OCI-LY1 (cell line): ENCODE measurements at regions not wholly inside any gene's neighbourhood (a gene's known extent, or its start where the extent isn't known, plus 50 kb on each side); places are given as distances from the start of the nearest gene placed in this dataset.

Experiments used
- H2AFZ ChIP-seq: fragments of 200-600 bp; sonication (generic), shearing (Covaris generic); 2 replicates; pipeline ENCODE4 v1.6.0; 2014; ENCODE audit warnings: antibody characterized with exemption, mild to moderate bottlenecking, low read length
- H3F3A ChIP-seq: fragments of 200-600 bp; sonication (generic), shearing (Covaris generic); 2 replicates; pipeline ENCODE4 v1.6.0; 2014; ENCODE audit warnings: mild to moderate bottlenecking, antibody characterized with exemption, low read length, moderate library complexity; ENCODE audit not compliant: insufficient read depth
- H3K27ac ChIP-seq: fragments of 200-600 bp; sonication (generic); 2 replicates; pipeline ENCODE4 v1.5.1; 2014; ENCODE audit warnings: low read length, mixed run types, mild to moderate bottlenecking, low read depth; ENCODE audit not compliant: poor library complexity, severe bottlenecking
- H3K27me3 ChIP-seq: fragments of 200-600 bp; sonication (generic); 2 replicates; pipeline ENCODE4 v1.6.0; 2014; ENCODE audit warnings: antibody characterized with exemption, mild to moderate bottlenecking, low read length, moderate library complexity; ENCODE audit not compliant: insufficient read depth
- H3K36me3 ChIP-seq: fragments of 200-600 bp; sonication (generic); 2 replicates; pipeline ENCODE4 v1.6.1; 2014; ENCODE audit warnings: mild to moderate bottlenecking, antibody characterized with exemption, low read length, moderate library complexity, mixed read lengths; ENCODE audit not compliant: insufficient read depth
- H3K4me1 ChIP-seq: fragments of 200-600 bp; sonication (generic); 2 replicates; pipeline ENCODE4 v1.5.1; 2014; ENCODE audit warnings: mild to moderate bottlenecking, low read length, moderate library complexity; ENCODE audit not compliant: insufficient read depth, severe bottlenecking
- H3K4me2 ChIP-seq: fragments of 200-600 bp; sonication (generic), shearing (Covaris generic); 2 replicates; pipeline ENCODE4 v1.6.1; 2014; ENCODE audit warnings: low read length
- H3K4me3 ChIP-seq: fragments of 200-600 bp; sonication (generic); 2 replicates; pipeline ENCODE4 v1.5.1; 2014; ENCODE audit warnings: low read length, low read depth, mild to moderate bottlenecking, mixed read lengths; ENCODE audit not compliant: poor library complexity, severe bottlenecking
- H3K79me2 ChIP-seq: fragments of 200-600 bp; shearing (Covaris generic); 2 replicates; pipeline ENCODE4 v1.6.1; 2016; ENCODE audit warnings: mixed run types, low read length, mixed read lengths; ENCODE audit not compliant: insufficient read depth
- H3K9ac ChIP-seq: fragments of 200-600 bp; sonication (generic), shearing (Covaris generic); 2 replicates; pipeline ENCODE4 v1.6.1; 2014; ENCODE audit warnings: mild to moderate bottlenecking, low read length, mixed read lengths
- H3K9me2 ChIP-seq: fragments of 200-600 bp; sonication (generic), shearing (Covaris generic); 2 replicates; pipeline ENCODE4 v1.6.1; 2014; ENCODE audit warnings: low read depth, mild to moderate bottlenecking, low read length, mixed read lengths
- H3K9me3 ChIP-seq: fragments of 200-600 bp; shearing (Covaris generic); 2 replicates; pipeline ENCODE4 v1.6.1; 2014; ENCODE audit warnings: low read length, mixed read lengths
- H4K20me1 ChIP-seq: fragments of 200-600 bp; sonication (generic), shearing (Covaris generic); 2 replicates; pipeline ENCODE4 v1.6.0; 2016; ENCODE audit warnings: mild to moderate bottlenecking, low read length; ENCODE audit not compliant: insufficient read depth
- CTCF ChIP-seq: fragments of 200-600 bp; sonication (generic), shearing (Covaris generic); IDR thresholded peaks from 2 replicates; pipeline ENCODE4 v1.5.1; 2017; ENCODE audit warnings: mild to moderate bottlenecking, antibody characterized with exemption, low read length, moderate library complexity, mixed read lengths
- EZH2 ChIP-seq: fragments of 200-600 bp; sonication (generic), shearing (Covaris generic); IDR thresholded peaks from 2 replicates; pipeline ENCODE4 v1.8.0; 2017; ENCODE audit warnings: borderline replicate concordance, mixed run types, mild to moderate bottlenecking, antibody characterized with exemption, low read length, moderate library complexity, mixed read lengths

GRCh38 chr1:78401148-78401547, 89.6 kb upstream of the PTGFR start:
- H3K27ac ChIP-seq: no peak overlapping the region
- TF ChIP-seq EZH2: no peak
- no peak for TF ChIP-seq CTCF
- no peak overlapping the region for H3K4me2 ChIP-seq
- H3F3A ChIP-seq: no peaks in the 10 kb centered on the region
- H3K4me3 ChIP-seq: no peak overlapping the region
- no peaks in the 10 kb centered on the region for H3K4me1 ChIP-seq
- no peaks in the 10 kb centered on the region for H3K27me3 ChIP-seq
- H3K9me2 ChIP-seq: no peaks in the 10 kb centered on the region
- H3K9me3 ChIP-seq: no peaks in the 10 kb centered on the region
- H3K9ac ChIP-seq: no peak overlapping the region
- no peak overlapping the region for H2AFZ ChIP-seq
- no peaks in the 10 kb centered on the region for H3K79me2 ChIP-seq
- no peaks in the 10 kb centered on the region for H3K36me3 ChIP-seq
- no peaks in the 10 kb centered on the region for H4K20me1 ChIP-seq

GRCh38 chr1:78408192-78408591, 82.6 kb upstream of the PTGFR start:
- TF ChIP-seq EZH2: no peak
- TF ChIP-seq CTCF: no peak
- Histone ChIP-seq H3K4me2 (no peak overlapping the region), H4K20me1 (no peaks in the 10 kb centered on the region), H3K9me3 (no peaks in the 10 kb centered on the region), H3F3A (no peaks in the 10 kb centered on the region), H3K36me3 (no peaks in the 10 kb centered on the region), H3K4me3 (no peak overlapping the region), H3K9me2 (no peaks in the 10 kb centered on the region), H3K79me2 (no peaks in the 10 kb centered on the region), H3K4me1 (no peaks in the 10 kb centered on the region), H3K9ac (no peak overlapping the region), H3K27me3 (no peaks in the 10 kb centered on the region), H3K27ac (no peak overlapping the region), H2AFZ (no peak overlapping the region)

- no peak overlapping the region for H3K27ac ChIP-seq
- no peaks in the 10 kb centered on the region for H3K79me2 ChIP-seq
- no peak overlapping the region for H3K4me3 ChIP-seq
- H2AFZ ChIP-seq: no peak overlapping the region
- no peaks in the 10 kb centered on the region for H3K27me3 ChIP-seq
- H4K20me1 ChIP-seq: no peaks in the 10 kb centered on the region
- TF ChIP-seq CTCF (no peak), EZH2 (no peak)
- H3K9me3 ChIP-seq: no peaks in the 10 kb centered on the region
- no peaks in the 10 kb centered on the region for H3K36me3 ChIP-seq
- H3K4me1 ChIP-seq: no peaks in the 10 kb centered on the region
- H3F3A ChIP-seq: no peaks in the 10 kb centered on the region
- H3K4me2 ChIP-seq: no peak overlapping the region
- H3K9ac ChIP-seq: no peak overlapping the region
- H3K9me2 ChIP-seq: no peaks in the 10 kb centered on the region
Measured at GRCh38 chr1:78408810-78409209, 82.0 kb upstream of the PTGFR start.
